Liver (tissue), 8 donors: ENCODE measurements at regions not wholly inside any gene's neighbourhood (a gene's known extent, or its start where the extent isn't known, plus 50 kb on each side); places are given as distances from the start of the nearest gene placed in this dataset.

ENCODE experiments used
- DNase-seq: peaks from one replicate; pipeline ENCODE4 v3.0.0-alpha.2; 2017; ENCODE audit warnings: low spot score
- H3K27ac ChIP-seq, 2 donors: one replicate each; pipeline ENCODE4 v1.7.0; 2013; ENCODE audit warnings: inconsistent platforms in 2 of 2, low read length in 2 of 2, control low read depth in 1 of 2, low read depth in 1 of 2, mild to moderate bottlenecking in 1 of 2
- H3K27me3 ChIP-seq, 4 donors: one replicate each; pipeline versions ENCODE4 v1.6.1 to v1.7.0; 2013; ENCODE audit warnings: low read length in 3 of 4, inconsistent platforms in 1 of 4, mild to moderate bottlenecking in 1 of 4, moderate library complexity in 1 of 4; ENCODE audit not compliant: control insufficient read depth in 4 of 4, insufficient read depth in 4 of 4
- H3K36me3 ChIP-seq, 4 donors: one replicate each; pipeline versions ENCODE4 v1.6.1 to v1.7.0; 2013; ENCODE audit warnings: low read length in 3 of 4, mild to moderate bottlenecking in 3 of 4, low read depth in 1 of 4, moderate library complexity in 1 of 4; ENCODE audit not compliant: control insufficient read depth in 4 of 4, insufficient read depth in 3 of 4
- H3K4me1 ChIP-seq, 4 donors: one replicate each; pipeline versions ENCODE4 v1.6.1 to v1.7.0; 2013; ENCODE audit warnings: low read length in 3 of 4, mild to moderate bottlenecking in 3 of 4, moderate library complexity in 1 of 4; ENCODE audit not compliant: control insufficient read depth in 4 of 4, insufficient read depth in 4 of 4
- H3K4me3 ChIP-seq, 3 donors: one replicate each; pipeline versions ENCODE4 v1.6.1 to v1.7.0; 2013; ENCODE audit warnings: low read length in 3 of 3, control low read depth in 1 of 3, low read depth in 1 of 3, mild to moderate bottlenecking in 1 of 3
- H3K9ac ChIP-seq, 2 donors: one replicate each; pipeline ENCODE4 v1.7.0; 2013; ENCODE audit warnings: low read length in 2 of 2, mild to moderate bottlenecking in 2 of 2, moderate library complexity in 2 of 2, control low read depth in 1 of 2, low read depth in 1 of 2
- H3K9me3 ChIP-seq, 4 donors: one replicate each; pipeline versions ENCODE4 v1.6.1 to v1.7.0; 2013; ENCODE audit warnings: low read length in 3 of 4; ENCODE audit not compliant: control insufficient read depth in 4 of 4
- CTCF ChIP-seq: fragments of 150-350 bp; IDR thresholded peaks from 2 replicates; pipeline ENCODE4 v1.5.1; 2017; ENCODE audit warnings: improper control_type of control experiment, low read depth, low read length; ENCODE audit not compliant: missing input control
- EGR1 ChIP-seq, 2 donors: IDR thresholded peaks; 2 replicates each; pipeline ENCODE4 v1.6.1; 2016 to 2018; ENCODE audit warnings: antibody characterized with exemption in 2 of 2, low read depth in 2 of 2
- FOXA1 ChIP-seq: IDR thresholded peaks from 2 replicates; pipeline ENCODE4 v1.6.1; 2016; ENCODE audit warnings: antibody characterized with exemption
- FOXA2 ChIP-seq: IDR thresholded peaks from 2 replicates; pipeline ENCODE4 v1.6.1; 2016; ENCODE audit warnings: antibody characterized with exemption
- GABPA ChIP-seq, 2 donors: IDR thresholded peaks in 1 of 2; conservative IDR thresholded peaks in 1 of 2; 2 replicates each; pipeline ENCODE4 v1.6.1; 2016; ENCODE audit warnings: antibody characterized with exemption in 2 of 2, mild to moderate bottlenecking in 1 of 2, moderate library complexity in 1 of 2
- HNF4A ChIP-seq, 2 donors: conservative IDR thresholded peaks; 2 replicates each; pipeline ENCODE4 v1.6.1; 2016; ENCODE audit warnings: antibody characterized with exemption in 2 of 2, mild to moderate bottlenecking in 2 of 2
- HNF4G ChIP-seq: IDR thresholded peaks from 2 replicates; pipeline ENCODE4 v1.6.1; 2016; ENCODE audit warnings: antibody characterized with exemption
- JUND ChIP-seq, 2 donors: IDR thresholded peaks; 2 replicates each; pipeline ENCODE4 v1.6.1; 2016; ENCODE audit warnings: antibody characterized with exemption in 2 of 2
- NR2F2 ChIP-seq: IDR thresholded peaks from 2 replicates; pipeline ENCODE4 v1.6.1; 2016; ENCODE audit warnings: antibody characterized with exemption
- RAD21 ChIP-seq, 2 donors: IDR thresholded peaks; 2 replicates each; pipeline ENCODE4 v1.6.1; 2016; ENCODE audit warnings: antibody characterized with exemption in 2 of 2, mild to moderate bottlenecking in 2 of 2
- RXRA ChIP-seq, 2 donors: IDR thresholded peaks; 2 replicates each; pipeline ENCODE4 v1.6.1; 2017 to 2018; ENCODE audit warnings: antibody characterized with exemption in 2 of 2, mild to moderate bottlenecking in 1 of 2
- SP1 ChIP-seq: IDR thresholded peaks from 2 replicates; pipeline ENCODE4 v1.6.1; 2018; ENCODE audit warnings: antibody characterized with exemption, mild to moderate bottlenecking
- TAF1 ChIP-seq: conservative IDR thresholded peaks from 2 replicates; pipeline ENCODE4 v1.6.1; 2016; ENCODE audit warnings: antibody characterized with exemption, mild to moderate bottlenecking
- YY1 ChIP-seq: IDR thresholded peaks from 2 replicates; pipeline ENCODE4 v1.6.1; 2016; ENCODE audit warnings: antibody characterized with exemption, mild to moderate bottlenecking
- WGBS: extraction: QIAGEN DNeasy Blood & Tissue Kit; methylation state at CpG from one replicate; pipeline ENCODE4 v1.1.7; 2013; 5-methylcytosine and 5-hydroxymethylcytosine counted together
- TF ChIP-seq, protein P1 (sequence below): IDR thresholded peaks from 2 replicates; pipeline ENCODE4 v1.6.1; 2016; ENCODE audit warnings: antibody characterized with exemption
- TF ChIP-seq, protein P2 (sequence below): IDR thresholded peaks from 2 replicates; pipeline ENCODE4 v1.6.1; 2016; ENCODE audit warnings: antibody characterized with exemption
- TF ChIP-seq, protein P3 (sequence below): IDR thresholded peaks from 2 replicates; pipeline ENCODE4 v1.6.1; 2016; ENCODE audit warnings: antibody characterized with exemption
- donor health status: healthy.
- donor health status: healthy.
- donor health status: healthy.
- donor health status: healthy.
- donor health status: healthy.

DNA sequence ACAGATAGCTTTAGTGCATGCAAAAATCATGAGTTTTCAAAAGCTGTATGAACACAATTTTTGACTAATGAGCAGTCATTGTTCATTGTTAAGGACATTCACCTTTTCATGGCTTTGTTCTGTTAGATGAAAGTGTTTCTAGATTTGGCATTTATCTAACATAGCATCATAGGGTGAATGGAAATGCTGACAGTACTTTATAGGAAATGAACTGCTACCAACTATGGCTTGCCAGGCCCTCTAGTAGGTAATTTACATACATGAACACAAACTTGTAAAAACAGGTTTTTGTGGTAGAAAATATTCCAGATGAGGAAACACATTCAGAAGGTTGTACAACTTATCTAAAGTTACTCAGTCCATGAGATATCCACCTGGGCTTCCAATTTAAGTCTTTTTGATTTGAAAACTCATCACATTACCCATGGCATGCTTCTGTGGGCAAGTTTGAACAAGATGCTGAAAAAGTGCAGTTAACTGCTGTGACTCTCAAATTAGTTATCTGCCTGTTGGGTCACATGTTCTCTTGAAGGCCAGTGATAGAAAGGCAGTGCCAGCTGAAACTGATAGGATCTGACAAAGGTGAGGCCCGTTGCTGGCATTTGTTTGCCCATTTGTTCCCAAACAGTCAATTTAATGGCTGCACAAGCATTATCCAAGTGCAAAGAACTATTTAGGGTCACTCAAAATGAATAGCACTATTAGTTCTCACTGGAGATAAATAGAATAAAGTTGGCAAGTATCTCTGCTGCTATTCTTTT, 399.1 kb downstream of the MAN2A1 start:
- Histone ChIP-seq H3K9ac (no peak overlapping the region), H3K9me3 (no peaks in the 10 kb centered on the region), H3K27ac (peak overlapping the region in 1 of 2 donors; percentile 26), H3K4me1 (peaks cover 0 to 24% (median 9%) of the 10 kb centered on the region in 4 donors), H3K36me3 (no peaks in the 10 kb centered on the region), H3K4me3 (no peak overlapping the region), H3K27me3 (no peaks in the 10 kb centered on the region)
- WGBS: 34% methylated on average over 1 of the region's 1 CpG
- TF ChIP-seq SP1: peak; percentile 12
- TF ChIP-seq TAF1: no peak
- TF ChIP-seq GABPA (IDR thresholded peaks at IDR 0.05 in 1 of 2, conservative IDR thresholded peaks at IDR 0.05 in 1 of 2): no peak
- TF ChIP-seq NR2F2: no peak
- peak; percentile 33 for TF ChIP-seq YY1
- no peak for DNase-seq

DNA sequence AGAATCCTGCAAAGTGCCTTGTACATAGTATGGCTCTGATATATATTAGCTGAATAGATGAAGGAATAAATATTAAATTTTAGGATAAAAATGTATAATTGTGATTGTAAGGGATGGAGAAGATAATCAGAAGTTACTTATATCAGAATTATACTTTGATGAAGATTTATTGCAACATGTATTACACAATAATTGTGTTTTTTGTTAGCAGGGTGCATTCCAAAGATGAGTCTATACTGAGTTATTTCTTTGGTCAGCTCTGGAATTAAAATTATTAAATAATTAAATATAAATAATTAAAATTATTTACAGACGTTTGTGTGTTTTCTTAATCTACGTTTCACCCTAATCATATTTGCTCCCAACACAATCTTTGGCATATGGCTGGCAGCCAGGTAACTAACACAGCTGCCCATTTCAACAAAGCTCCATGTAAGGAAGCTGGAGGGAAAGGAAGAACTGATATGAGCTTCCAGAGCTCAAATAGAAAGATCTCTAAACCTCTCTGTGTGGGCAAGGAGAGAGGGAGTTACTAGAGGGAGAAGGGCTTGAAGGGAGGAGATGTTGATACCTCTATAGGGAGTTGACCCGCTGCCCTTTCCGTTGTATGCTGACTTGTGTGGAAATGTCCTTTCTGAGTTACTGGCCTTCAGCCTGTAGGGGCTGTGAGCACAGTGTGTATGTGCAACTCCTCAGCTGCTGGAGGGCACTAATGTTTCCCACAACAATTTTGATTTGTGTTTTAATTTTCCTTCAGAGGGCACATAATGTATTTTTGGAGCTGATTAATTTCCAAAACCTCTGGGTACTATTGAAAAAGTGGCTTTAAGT, 403.4 kb downstream of the MAN2A1 start:
- peak; percentile 14 to 40 for TF ChIP-seq HNF4A (conservative IDR thresholded peaks at IDR 0.05)
- peak in 1 of 2 donors; percentile 54 for TF ChIP-seq RAD21 (IDR thresholded peaks at IDR 0.05)
- TF ChIP-seq CTCF: peak; percentile 25
- no peak for TF ChIP-seq HNF4G
- TF ChIP-seq TAF1: no peak
- no peak for TF ChIP-seq SP1
- peak in 1 of 2 donors; percentile 8 for TF ChIP-seq RXRA (IDR thresholded peaks at IDR 0.05)
- no peak for TF ChIP-seq YY1
- no peak overlapping the region for H3K4me3 ChIP-seq
- DNase-seq: no peak
- peaks cover 0 to 17% (median 6%) of the 10 kb centered on the region in 4 donors for H3K4me1 ChIP-seq
- 43% methylated on average over 4 of the region's 4 CpGs for WGBS
- no peaks in the 10 kb centered on the region for H3K27me3 ChIP-seq
- H3K9ac ChIP-seq: no peak overlapping the region
- no peak overlapping the region for H3K27ac ChIP-seq
- H3K36me3 ChIP-seq: no peaks in the 10 kb centered on the region
- H3K9me3 ChIP-seq: no peaks in the 10 kb centered on the region

DNA sequence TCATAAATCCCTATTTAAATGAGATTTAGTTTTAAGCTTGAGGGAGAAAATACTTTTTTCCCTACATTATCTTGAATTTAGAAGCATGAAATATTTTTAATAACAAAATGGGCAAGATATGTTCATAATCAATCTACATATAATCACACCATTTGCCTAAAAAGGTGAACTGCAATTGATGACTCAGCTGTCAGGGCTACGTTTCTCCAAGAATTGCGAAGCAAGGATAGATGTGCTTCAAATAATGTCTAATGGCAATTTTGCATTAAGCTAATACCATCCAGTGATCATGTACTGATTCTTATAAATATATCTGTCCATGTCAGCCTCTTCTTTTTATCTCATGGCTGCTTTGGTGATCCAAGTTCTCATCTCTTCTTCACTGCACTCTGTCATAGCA, 404.4 kb downstream of the MAN2A1 start:
- no peaks in the 10 kb centered on the region for H3K27me3 ChIP-seq
- TF ChIP-seq, protein P1, sequence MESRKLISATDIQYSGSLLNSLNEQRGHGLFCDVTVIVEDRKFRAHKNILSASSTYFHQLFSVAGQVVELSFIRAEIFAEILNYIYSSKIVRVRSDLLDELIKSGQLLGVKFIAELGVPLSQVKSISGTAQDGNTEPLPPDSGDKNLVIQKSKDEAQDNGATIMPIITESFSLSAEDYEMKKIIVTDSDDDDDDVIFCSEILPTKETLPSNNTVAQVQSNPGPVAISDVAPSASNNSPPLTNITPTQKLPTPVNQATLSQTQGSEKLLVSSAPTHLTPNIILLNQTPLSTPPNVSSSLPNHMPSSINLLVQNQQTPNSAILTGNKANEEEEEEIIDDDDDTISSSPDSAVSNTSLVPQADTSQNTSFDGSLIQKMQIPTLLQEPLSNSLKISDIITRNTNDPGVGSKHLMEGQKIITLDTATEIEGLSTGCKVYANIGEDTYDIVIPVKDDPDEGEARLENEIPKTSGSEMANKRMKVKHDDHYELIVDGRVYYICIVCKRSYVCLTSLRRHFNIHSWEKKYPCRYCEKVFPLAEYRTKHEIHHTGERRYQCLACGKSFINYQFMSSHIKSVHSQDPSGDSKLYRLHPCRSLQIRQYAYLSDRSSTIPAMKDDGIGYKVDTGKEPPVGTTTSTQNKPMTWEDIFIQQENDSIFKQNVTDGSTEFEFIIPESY: no peak
- TF ChIP-seq CTCF (no peak), EGR1 (IDR thresholded peaks at IDR 0.05; ENCODE audit: low read depth in 2 of 2) (no peak), FOXA1 (no peak), JUND (IDR thresholded peaks at IDR 0.05) (no peak), HNF4A (conservative IDR thresholded peaks at IDR 0.05) (no peak), RAD21 (IDR thresholded peaks at IDR 0.05) (no peak), NR2F2 (no peak), GABPA (IDR thresholded peaks at IDR 0.05 in 1 of 2, conservative IDR thresholded peaks at IDR 0.05 in 1 of 2) (no peak), RXRA (IDR thresholded peaks at IDR 0.05) (no peak), FOXA2 (no peak), YY1 (no peak)
- TF ChIP-seq, protein P2, sequence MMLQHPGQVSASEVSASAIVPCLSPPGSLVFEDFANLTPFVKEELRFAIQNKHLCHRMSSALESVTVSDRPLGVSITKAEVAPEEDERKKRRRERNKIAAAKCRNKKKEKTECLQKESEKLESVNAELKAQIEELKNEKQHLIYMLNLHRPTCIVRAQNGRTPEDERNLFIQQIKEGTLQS: no peak
- TF ChIP-seq, protein P3, sequence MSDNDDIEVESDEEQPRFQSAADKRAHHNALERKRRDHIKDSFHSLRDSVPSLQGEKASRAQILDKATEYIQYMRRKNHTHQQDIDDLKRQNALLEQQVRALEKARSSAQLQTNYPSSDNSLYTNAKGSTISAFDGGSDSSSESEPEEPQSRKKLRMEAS: no peak
- no peak overlapping the region for H3K9ac ChIP-seq
- 93% methylated on average over 2 of the region's 2 CpGs for WGBS
- peaks cover 0 to 10% (median 3%) of the 10 kb centered on the region in 4 donors for H3K4me1 ChIP-seq
- no peak overlapping the region for H3K27ac ChIP-seq
- no peak for DNase-seq
- H3K4me3 ChIP-seq: no peak overlapping the region
- H3K9me3 ChIP-seq: no peaks in the 10 kb centered on the region
- no peaks in the 10 kb centered on the region for H3K36me3 ChIP-seq
